ENCODE measurements at regions not wholly inside any gene's neighbourhood (a gene's known extent, or its start where the extent isn't known, plus 50 kb on each side); places are given as distances from the start of the nearest gene placed in this dataset.

DNA sequence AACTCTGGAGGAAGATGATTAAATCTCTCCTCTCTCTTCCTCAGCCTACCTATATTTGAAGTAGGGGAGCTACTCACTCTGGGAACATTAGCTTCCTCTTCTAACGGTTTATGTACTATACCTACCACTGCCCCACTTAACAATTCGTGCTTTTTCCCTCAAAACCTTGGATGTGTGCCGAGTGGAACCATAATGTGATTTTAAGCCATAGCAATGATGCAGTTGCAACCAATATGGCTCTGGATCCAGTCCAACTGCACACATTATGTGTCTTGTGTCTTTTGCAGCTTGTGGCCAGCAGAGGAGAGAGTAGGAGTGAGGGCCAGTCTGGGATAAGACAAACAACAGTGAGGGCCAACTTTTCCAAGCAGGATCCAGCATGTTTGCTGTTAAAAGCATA is 170.7 kb downstream of the GATA3 start:
- TF ChIP-seq CTCF (IDR thresholded peaks at IDR 0.05; ENCODE audit: low read depth, low read length, missing control alignments) = no peak
- H3K4me3 ChIP-seq (ENCODE audit: low read depth, low read length) = no peak overlapping the region

GRCh38 chr10:8227246-8227645 is 172.8 kb downstream of the GATA3 start:
- TF ChIP-seq CTCF (IDR thresholded peaks at IDR 0.05; ENCODE audit: low read depth, low read length, missing control alignments) = no peak
- no peak overlapping the region for H3K4me3 ChIP-seq (ENCODE audit: low read depth, low read length)
- no peak for DNase-seq (ENCODE audit: low read depth)

More for the DNA sequence above, 170.7 kb downstream of the GATA3 start:
- no peak for DNase-seq (ENCODE audit: low read depth)

- TF ChIP-seq CTCF (IDR thresholded peaks at IDR 0.05; ENCODE audit: low read depth, low read length, missing control alignments) = no peak
- no peak for DNase-seq (ENCODE audit: low read depth)
- no peak overlapping the region for H3K4me3 ChIP-seq (ENCODE audit: low read depth, low read length)
Observed at GRCh38 chr10:8229153-8229552, 174.7 kb downstream of the GATA3 start.

- no peak overlapping the region for H3K4me3 ChIP-seq (ENCODE audit: low read depth, low read length)
- DNase-seq (ENCODE audit: low read depth) = no peak
- no peak for TF ChIP-seq CTCF (IDR thresholded peaks at IDR 0.05; ENCODE audit: low read depth, low read length, missing control alignments)
Observed at GRCh38 chr10:8230902-8231301, 176.4 kb downstream of the GATA3 start.

GRCh38 chr10:8233049-8233448 is 178.6 kb downstream of the GATA3 start:
- no peak overlapping the region for H3K4me3 ChIP-seq (ENCODE audit: low read depth, low read length)
- no peak for DNase-seq (ENCODE audit: low read depth)
- TF ChIP-seq CTCF (IDR thresholded peaks at IDR 0.05; ENCODE audit: low read depth, low read length, missing control alignments) = no peak

DNA sequence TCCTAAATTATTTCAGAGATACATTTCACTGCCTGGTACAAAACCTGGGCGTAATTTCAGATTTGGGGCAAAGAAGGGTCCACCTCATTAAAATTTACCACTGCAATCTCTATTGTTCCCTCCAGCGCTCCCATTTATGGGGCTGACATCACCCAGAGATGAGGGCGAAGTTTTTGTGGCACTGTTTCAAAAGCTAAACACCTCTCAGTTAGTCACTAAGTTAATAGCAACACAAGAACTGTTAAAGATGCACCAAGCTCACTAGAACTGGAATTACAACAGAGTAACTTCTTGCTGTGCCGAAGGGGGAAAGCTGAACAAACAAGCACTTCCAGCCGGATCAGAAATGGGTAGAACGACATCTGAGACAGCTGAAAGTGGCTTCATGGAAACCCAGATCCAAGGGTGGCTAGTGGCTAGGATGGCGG is 179.4 kb downstream of the GATA3 start:
- no peak overlapping the region for H3K4me3 ChIP-seq (ENCODE audit: low read depth, low read length)
- TF ChIP-seq CTCF (IDR thresholded peaks at IDR 0.05; ENCODE audit: low read depth, low read length, missing control alignments) = no peak
- DNase-seq (ENCODE audit: low read depth) = no peak

DNA sequence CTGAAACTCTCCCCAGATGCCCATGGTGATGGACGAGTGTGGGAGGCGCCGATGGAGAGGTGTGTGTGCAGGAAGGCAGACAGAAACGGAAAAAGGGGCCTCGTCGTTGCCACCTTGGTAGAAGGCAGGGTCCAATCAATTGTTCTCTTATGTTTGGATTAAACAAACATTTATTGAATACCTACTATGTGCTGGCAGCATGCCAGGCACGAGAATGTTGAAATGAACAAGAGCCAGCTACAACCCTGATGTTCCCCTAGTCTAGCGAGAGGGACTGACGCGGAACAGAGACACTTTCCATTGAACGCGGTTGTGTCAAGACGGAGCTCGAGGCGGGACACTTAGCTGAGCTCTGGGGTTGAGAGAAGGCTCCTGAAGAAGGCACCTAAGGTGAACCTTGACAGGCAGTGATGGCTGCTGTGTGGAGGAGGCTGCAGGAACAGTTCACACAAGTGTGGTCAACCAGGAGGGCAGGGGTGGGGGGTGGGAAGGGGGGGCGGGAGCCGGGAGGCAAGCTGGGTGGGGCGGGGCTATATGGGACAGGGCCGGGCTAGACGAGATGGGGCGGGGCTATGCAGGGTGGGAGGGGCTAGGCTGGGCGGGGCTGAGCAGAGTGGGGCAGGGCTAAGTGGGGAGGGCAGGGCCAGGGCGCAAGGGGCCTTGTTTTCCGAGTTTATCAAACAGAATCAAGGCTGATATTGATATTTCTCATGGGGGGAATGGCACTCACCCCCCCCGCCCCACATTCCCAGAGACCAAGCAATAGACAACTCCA is 181.0 kb downstream of the GATA3 start:
- no peak for TF ChIP-seq CTCF (IDR thresholded peaks at IDR 0.05; ENCODE audit: low read depth, low read length, missing control alignments)
- DNase-seq (ENCODE audit: low read depth) = no peak
- H3K4me3 ChIP-seq (ENCODE audit: low read depth, low read length) = no peak overlapping the region
